NCI-H1930 (cell line): ENCODE measurements at regions not wholly inside any gene's neighbourhood (a gene's known extent, or its start where the extent isn't known, plus 50 kb on each side); places are given as distances from the start of the nearest gene placed in this dataset.
"Not testable (repeated sequence)": the region's sequence is repeated elsewhere in the genome, so short reads cannot be mapped to it uniquely, and the experiment has no call there.

Source experiments
- DNase-seq, 2 experiments: peaks; one replicate each; lab custom pipeline; 2025; lab: John Stamatoyannopoulos, UW

DNA sequence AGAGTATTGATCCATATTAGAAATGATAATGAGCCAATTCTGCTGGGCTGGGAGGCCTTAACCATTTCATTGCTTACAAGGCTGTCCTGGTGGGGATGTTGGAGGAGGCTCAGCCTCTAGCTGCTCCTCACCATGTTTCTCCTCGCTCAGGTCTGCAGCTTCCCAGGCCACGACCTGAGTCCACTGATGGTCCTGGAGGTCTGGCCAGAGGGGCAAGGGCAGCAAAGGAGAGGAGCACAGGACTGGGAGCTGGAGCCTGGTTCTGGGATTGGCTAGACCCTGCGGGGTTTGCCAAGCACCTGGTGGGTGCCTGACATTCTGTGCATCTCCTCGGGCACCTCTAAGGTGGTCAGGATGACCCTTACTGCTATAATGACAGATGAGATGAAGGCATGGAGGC lies 92.6 kb downstream of the KIF26A start:
- no peak for DNase-seq

DNA sequence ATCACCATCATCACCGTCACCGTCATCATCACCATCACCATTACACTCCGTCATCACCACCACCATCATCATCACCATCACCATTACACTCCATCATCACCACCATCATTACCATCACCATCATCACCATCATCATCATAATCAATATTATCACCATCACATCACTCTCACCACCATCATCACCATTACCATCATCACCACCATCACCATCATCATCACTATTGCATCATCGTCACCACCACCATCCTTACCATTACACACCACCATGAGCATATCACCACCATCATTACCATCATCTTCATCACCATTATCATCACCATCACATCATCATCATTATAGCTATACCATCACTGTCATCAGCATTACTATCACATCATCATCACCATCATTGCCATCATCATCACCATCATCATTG lies 93.7 kb downstream of the KIF26A start:
- DNase-seq: no peak

DNA sequence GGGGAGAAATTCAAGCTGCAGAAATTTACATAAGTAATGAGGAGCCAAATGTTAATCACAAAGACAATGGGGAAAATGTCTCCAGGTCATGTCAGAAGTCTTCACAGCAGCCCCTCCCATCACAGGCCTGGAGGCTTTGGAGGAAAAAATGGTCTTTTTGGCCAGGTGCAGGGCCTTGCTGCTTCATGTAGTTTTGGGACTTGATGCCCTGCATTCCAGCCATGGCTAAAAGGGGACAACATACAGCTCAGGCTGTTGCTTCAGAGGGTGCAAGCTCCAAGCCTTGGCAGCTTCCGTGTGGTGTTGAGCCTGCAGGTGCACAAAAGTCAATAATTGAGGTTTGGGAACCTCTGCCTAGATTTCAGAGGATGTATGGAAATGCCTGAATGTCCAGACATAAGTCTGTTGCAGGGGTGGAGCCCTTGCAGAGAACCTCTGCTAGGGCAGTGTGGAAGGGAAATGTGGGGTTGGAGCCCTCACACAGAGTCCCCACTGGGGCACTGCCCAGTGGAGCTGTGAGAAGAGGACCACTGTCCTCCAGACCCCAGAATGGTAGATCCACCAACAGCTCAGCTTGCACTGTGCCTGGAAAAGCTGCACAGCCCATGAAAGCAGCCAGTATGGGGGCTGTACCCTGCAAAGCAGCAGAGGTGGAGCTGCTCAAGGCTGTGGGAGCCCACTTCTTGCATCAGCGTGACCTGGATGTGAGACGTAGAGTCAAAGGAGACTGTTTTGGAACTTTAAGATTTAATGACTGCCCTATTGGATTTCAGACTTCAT lies 95.8 kb downstream of the KIF26A start:
- not testable (repeated sequence) for DNase-seq

DNA sequence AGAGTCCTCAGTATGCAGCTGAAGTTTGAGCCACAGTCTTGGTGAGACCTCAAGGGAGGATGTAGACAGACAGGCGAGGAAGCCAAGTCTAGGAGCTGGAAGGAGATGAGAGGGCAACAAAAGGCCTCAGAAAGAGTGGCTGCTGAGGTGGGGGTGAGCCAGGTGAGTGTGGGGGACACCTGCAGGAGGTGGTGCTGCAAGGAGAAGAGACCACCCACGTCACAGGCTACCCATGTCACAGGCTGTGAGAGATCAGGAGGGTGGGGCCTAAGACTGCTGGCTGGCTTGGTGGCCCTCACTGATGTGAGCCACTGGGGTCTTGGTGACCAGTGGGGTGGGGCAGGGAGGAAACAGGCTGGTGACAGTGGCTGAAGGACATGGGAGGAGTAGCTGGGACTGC lies 97.3 kb downstream of the KIF26A start:
- no peak for DNase-seq

DNA sequence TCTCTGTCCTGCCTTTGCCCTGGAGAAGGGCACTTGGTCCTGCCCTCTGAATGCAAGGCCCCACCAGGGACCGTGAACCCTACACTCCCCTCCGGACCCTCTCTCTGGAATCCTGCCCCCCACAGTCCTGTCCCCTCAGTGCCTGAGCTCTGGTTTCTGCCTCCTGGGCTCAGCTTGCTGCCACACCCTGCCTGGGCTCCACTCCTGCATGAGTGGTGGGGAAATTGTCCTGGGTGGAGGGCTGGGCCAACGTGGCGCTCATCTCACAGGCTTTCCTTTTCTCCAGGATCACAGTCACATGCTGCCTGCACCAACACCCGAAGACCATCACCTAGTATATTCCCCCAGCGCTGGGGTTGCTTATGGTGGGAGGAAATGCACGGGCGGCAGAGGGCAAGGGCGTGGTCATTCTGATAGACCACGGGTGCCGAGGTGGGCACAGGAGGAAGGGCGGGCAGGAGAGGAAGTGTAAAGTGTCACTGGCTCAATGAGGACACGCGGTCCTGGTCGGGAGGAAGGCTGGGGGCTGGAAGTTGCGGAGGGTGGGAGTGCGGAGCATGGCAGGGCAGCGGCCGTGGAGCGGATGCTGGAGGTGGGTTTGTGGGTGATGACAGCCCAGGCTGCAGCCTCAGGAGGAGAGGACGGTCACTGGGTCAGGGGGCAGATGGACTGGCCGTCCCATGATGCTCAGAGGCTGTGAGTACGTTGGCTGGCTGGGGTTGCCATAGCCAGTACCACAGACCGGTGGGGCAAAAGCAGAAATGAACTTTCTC lies 99.5 kb downstream of the KIF26A start:
- DNase-seq: no peak

DNA sequence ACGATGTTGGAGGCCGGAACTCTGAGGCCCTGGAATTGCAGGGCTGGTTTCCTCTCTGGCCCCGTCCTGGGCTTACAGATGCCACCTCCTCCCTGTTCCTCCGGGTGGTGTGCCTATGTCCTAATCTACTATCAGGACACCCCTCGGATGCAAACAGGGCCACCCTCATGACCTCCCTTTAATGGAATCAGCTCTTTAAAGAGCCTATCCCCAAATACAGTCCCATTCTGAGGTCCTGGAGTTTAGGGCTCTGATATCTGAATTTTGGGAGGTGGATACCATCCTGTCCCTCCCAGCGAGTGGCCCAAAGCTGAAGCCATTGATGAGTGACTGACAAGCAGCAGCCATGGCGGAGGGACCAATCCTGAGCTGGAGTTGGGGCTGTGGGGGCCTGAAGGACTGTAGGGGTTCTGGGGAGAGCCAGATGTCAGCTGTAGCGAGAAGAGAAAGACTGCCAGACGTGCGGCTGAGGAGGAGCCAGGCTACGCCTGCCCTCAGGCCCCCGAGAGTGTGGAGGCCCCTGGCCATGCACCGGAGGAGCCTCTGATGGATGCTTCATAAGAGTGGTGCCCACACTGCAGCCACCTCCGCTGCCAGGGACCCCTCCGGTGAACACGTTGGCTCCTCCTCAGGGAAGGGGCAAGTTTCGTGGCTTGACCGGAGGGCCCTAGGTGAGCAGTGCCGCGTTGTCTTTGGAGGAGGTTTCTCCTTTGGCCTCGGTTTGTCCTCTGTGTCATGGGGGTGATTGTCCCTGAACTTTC lies 100.2 kb downstream of the KIF26A start:
- DNase-seq: no peak

DNA sequence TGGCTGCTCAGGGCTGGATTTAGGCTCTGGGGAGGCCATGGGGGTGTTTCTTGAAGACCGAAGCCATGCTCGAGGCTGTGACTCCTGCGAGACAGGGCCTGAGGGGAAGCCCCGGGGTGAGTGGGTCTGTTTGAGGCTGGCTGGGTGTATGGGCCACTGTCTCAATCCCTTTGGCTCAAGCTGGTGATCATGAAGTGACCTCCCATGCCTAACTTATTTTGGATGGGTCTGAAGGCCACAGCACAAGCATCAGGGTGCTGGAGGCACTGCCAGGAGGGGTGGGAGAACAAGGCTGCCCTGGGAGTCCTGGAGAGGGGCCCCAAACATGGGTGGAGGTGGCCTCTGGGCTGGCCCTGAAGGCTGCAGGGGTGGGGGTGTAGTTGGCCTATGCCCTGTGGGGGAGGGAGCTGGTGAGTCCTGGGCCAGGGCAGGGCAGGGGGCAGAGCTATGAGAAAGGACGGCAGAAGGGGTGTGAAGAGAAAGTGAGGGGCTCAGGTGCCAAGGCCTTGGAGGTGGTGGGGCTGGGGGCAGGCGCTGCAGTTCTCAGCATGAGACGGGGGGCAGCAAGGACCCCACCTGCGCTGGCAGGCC lies 100.9 kb downstream of the KIF26A start:
- no peak for DNase-seq

DNA sequence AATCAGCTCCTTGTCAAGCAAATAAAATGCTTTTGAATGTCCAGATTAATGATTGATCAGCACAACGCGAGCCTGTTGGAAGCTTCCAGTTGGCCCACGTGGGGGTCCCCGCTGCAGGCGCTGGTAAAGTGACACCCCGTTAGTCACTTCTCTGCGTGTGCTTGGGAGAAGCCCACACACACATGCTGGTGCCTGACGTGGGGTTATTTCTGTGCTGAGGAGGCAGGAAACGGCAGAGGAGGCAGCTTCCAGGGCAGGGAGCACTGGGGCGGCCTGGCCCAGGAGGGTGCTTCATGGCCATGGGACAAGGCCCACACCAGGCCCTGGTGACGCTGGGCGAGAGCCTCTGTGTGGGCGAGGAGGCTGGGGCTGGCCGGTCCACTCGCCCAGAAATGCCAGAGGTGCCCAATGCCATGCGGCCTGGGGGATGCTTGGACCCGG lies 101.5 kb downstream of the KIF26A start:
- no peak for DNase-seq

DNA sequence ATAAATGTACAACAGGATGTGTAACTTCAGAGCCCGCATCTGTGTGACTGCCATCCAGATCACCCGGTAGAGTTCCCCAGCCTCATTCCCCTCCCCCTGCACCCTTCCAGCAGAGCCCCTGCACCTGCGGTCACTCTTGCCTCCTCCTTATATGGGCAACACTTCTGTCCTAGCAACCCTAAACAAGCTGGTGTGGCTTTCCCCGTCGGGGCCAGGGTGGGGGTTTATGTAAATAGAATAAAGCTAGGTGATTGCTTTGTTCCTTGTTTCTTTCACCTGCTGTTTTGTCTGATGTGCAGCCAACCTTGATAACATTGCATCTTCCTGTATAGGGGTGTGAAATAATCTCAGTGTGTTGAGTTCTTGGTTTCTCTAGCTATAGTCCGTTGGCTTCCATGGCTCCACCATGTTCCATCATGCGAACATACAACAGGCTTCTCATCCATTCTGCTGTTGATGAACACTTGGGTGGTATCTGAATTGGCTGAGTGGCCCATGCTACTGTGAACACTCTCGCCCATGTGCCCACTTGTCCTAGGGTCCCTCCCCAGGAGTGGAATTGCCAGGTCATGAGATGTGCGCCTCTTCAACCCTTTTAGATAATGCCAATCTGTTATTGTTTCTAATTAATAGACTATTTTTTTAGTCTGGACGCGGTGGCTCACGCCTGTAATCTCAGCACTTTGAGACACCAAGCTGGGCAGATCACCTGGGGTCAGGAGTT lies 102.2 kb downstream of the KIF26A start:
- DNase-seq: no peak

DNA sequence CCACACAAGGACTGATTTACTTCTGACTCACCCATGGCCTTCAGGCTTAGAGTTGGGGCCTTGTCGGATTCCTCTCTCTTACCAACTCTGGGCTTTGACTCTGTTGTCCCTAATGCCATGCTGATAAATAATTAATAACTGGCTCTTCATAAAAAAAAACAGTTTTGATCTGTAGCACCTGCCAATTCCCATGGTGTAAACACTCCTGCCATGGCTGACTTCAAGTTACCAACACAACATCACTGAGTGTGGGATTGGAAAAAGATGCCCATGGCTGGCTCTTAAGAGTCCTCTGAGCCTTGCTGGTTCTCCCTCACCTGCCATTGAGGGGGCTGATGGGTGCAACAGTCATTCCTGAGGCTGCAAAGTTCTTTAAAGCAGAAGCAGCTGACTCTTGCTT lies 104.8 kb downstream of the KIF26A start:
- DNase-seq: no peak

DNA sequence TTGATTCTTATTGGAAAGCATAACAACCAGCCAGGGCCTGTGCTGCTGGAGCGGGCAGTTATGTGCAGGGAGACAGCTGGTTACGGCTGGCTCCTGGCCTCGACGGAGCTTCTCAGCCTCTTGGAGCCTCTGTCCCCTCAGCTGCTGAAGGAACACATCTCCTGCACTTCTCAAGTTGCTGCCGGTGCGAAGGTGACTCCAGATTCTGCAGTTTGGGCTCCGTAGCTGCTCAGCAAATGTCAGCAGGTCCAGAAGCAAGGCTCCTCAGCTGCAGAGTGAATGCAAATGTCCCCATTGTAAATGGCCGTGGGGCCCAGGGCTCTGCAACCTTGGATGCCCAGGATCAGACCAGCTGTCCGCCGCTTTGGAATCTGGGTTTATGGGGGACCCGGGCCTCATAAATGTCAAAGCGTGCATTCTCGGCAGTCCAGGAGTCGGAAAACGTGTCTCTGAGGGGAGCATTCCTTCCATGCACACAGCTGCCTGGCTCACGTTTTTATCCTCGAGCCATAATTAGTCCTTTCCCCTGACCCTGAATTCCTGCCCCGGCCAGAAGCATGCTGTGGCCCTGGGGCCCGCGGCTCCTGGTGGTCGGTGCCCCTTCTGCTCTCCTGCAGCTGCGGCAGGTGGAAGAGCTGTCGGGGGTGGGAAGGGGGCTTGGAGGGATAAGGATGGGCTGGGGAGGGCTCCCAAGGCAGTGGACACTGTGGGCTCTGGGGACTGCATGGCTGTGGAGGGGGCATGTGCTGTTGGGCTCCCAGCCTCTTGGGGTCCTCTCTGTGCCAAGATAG lies 106.0 kb downstream of the KIF26A start:
- no peak for DNase-seq

DNA sequence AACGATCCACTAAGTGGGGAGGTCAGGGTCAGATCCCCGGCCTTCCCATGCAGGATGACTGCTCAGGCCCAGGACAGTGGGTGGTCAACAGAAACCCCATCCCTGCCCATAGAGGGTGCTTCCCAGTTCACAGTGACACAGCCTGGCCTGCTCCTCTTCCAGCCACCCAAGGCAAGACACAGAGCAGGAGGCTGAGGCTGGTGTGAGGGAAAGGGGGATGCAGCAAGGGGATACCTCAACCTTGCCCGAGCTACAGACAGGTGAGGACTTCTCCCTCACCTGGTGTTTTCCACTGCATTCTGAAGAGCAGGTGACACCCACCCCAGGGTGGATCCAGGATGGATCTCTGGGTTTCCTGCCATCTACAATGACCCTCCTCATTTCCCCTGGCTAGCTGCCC lies 106.7 kb downstream of the KIF26A start:
- DNase-seq: no peak

DNA sequence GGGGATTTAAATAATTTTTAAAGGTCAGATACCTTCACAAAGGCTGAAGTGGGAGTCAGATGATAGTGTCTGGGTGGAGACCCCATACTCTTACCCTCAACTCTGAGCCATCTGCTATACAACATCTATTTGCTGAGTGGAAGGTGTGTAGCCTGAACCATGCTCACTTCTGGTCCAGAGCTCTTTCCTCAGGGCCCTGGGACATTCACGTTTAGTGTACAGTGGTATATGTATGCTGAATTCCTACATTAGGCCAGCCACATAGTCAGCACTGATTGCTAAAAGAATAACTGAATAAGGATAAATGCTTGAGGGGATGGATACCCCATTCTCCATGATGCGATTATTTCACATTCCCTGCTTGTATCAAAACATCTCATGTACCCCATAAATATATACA lies 107.3 kb downstream of the KIF26A start:
- no peak for DNase-seq

DNA sequence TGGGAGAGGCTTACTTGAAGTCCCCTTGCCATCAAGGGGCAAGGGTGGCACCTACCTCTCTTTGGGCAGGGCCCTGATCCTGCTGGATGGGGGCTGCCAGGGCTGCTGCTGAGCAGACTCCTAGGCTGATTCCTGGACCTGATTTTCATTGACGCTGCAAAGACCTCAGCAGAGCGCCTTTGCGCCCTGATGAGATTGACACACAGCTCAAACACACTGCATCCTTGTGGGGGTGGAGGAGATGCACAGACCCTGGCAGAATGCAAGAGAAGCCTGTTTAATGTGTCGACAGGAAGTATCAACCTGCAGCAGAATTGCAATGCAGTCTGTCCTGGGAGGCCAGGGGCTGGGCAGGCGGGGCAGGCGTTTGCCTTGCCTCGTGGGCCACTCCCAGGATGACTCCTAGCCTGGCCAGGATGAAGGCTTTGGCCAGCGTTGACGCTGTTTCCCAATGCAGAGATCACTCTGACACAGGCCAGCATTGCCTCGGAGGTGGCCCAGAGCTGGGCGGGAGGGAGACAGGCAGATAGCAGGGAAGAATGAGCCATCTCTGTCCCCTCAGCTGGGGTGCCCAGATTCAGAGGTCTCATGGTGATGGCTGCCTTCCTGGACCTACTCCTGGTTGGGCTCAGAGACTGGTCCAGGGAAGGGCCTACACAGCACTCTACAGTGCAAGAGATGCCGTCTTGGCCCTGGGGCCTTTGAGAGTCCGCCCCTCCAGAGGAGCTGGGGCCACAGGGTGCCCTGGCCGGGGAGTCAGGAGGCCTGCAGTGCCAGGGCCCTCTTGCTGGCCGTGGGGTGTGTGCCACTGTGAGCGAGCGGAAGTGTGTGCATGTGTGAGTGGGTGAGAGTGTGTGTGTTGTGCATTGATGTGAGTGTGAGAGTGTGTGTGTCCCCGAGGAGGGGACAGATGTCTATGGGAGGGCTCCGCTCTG lies 108.3 kb downstream of the KIF26A start:
- no peak for DNase-seq

DNA sequence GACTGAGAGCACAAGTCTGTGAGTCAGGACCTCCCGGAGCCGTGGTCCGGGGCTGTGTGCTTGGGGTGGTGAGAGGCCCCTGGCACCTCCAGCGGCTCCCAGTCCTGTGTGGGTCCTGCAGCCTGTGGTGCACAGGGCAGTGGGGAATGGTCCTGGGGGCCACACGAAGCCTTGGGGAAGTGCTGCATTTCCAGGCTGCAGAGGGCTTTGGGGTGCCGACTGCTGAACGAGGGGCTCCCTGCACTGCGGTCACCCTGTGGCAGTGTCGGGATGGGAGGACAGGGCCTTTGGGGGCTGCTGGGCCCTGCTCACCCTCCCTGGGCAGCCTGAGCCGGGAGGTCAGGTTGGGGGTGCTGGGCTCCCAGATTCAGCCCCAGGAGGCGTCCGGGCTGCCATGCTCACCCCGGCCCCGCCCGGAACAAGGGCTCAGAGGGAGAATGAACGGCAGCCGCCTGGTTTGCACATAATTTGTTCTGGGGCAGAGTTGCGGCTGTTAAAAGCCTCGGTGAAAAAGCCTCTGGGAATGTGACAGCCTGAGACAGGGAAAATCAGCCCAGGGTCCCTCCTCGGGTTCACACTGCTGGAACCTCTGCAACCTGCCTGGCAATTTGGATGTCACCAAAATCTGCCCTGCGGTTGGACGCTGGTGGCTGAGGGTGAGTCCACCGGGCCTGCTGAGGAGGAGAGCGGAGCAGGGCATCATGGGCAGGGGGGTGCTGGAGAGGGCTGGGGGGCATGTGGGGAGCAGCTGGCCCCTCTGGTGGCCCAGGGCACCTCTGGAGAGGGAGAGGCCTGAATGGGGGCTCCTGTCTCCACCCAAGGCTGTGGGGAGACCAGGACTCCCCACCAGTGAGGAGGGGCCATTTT lies 109.2 kb downstream of the KIF26A start:
- DNase-seq: no peak

DNA sequence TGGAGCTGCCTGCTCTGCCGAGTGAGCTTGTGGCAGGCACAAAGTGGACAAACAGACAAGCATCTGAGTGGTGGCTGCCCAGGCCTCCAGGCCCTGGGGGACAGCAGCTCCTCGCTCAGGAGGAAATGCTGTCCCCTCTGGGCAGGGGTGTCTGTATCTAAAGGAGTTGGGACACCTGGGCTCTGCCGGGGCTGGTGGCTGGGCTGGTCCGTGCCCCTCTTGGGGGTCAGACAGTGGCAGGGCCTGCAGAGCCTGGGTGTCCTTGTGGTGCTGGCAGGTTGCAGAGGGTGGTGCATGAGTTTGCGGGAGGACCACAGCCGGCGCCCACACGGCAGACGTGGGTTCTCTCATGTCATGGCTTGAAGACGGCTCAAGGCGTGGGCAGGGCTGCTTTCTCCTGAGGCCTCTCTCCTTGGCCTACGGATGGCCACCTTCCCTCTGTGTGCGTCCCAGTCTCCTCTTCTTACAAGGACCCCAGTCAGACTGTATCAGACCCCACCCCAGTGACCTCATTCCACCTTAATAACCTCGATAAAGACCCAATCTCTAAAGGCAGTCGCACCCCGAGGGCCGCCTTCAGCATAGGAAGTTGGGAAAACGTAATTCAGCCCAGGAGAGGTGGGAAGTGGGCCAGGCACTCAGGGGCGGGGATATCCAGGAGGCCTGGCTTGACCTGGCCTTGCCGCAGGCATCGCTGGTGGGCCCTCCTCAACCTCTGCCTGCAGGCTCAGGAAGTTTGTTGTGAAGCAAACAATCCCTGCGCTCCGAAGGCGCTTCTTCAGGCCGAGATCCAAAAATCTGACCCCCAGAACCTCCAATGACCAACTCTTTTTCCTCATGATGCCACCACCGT lies 110.0 kb downstream of the KIF26A start:
- no peak for DNase-seq

DNA sequence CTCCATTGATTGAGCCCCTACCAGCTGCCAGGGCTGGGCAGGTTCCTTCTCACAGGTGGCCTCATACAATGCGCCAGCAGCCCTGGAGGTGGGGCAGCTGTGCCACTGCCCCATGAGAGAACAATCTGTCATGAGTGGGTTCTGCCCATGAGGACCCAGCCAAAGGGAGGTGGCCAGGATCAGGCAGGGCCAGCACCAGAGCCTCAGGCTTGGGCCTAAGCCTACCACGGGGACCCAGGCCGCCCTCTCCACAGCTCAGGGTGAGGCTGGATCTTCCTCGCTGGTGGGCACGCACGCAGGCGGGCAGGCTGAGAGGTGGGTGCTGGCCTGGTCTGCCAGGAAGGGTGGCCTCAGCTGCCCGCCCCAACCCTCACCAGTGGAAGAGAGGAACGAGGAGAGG lies 110.7 kb downstream of the KIF26A start:
- no peak for DNase-seq

DNA sequence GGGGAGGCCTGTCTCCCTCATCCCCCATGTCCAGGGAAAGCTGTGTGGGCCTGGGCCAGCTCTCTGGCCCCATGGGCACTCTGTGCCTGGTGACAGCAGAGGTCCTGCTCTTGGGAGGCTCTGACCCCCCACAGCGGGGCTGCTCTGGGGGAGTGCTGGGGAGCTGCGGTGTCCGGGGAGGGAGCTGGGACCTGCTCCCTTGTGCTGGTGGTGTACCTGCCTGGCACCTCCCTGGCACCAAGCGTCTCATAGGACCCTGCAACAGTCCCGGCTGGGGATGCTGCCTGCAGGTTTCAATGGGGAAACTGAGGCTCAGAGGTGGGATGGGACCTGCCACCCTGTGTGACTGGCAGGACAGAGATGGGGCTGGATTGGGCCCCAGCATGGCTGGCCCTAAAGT lies 111.3 kb downstream of the KIF26A start:
- no peak for DNase-seq
